Body of pancreas (tissue), 4 donors: ENCODE measurements at regions not wholly inside any gene's neighbourhood (a gene's known extent, or its start where the extent isn't known, plus 50 kb on each side); places are given as distances from the start of the nearest gene placed in this dataset.

ENCODE experiments used
- CTCF ChIP-seq, 7 experiments: fragments of 450-650 bp in 4 of 7; fragments of 200-600 bp in 3 of 7; sonication (generic) in 3 of 7; IDR thresholded peaks; one replicate each; pipeline ENCODE4 v1.5.1; 2016 to 2019; ENCODE audit warnings: antibody characterized with exemption in 7 of 7
- POLR2A ChIP-seq, 3 donors: fragments of 450-650 bp; IDR thresholded peaks; one replicate each; pipeline ENCODE4 v1.6.1; 2016; ENCODE audit warnings: antibody characterized with exemption in 3 of 3, mild to moderate bottlenecking in 2 of 3

GRCh38 chr10:128739930-128740329 is 613.7 kb upstream of the MKI67 start:
- TF ChIP-seq CTCF (IDR thresholded peaks at IDR 0.05) (no peak), POLR2A (IDR thresholded peaks at IDR 0.05) (no peak)
